GM10266 (cell line): ENCODE measurements at regions not wholly inside any gene's neighbourhood (a gene's known extent, or its start where the extent isn't known, plus 50 kb on each side); places are given as distances from the start of the nearest gene placed in this dataset.

Source experiments
- DNase-seq: peaks from one replicate; pipeline ENCODE4 v3.0.0; 2012; ENCODE audit errors: extremely low spot score
- TF ChIP-seq, protein P1 (sequence below): IDR thresholded peaks from 2 replicates; pipeline ENCODE4 v1.5.1; 2012; ENCODE audit warnings: mild to moderate bottlenecking, low read depth; ENCODE audit not compliant: control insufficient read depth, insufficient read depth; ENCODE audit errors: missing control alignments

- TF ChIP-seq, protein P1, sequence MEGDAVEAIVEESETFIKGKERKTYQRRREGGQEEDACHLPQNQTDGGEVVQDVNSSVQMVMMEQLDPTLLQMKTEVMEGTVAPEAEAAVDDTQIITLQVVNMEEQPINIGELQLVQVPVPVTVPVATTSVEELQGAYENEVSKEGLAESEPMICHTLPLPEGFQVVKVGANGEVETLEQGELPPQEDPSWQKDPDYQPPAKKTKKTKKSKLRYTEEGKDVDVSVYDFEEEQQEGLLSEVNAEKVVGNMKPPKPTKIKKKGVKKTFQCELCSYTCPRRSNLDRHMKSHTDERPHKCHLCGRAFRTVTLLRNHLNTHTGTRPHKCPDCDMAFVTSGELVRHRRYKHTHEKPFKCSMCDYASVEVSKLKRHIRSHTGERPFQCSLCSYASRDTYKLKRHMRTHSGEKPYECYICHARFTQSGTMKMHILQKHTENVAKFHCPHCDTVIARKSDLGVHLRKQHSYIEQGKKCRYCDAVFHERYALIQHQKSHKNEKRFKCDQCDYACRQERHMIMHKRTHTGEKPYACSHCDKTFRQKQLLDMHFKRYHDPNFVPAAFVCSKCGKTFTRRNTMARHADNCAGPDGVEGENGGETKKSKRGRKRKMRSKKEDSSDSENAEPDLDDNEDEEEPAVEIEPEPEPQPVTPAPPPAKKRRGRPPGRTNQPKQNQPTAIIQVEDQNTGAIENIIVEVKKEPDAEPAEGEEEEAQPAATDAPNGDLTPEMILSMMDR, result no peak
- DNase-seq, result no peak
Measured at GRCh38 chr4:4664234-4664633, 122.4 kb upstream of the STX18 start.

- TF ChIP-seq, protein P1, result no peak
- no peak for DNase-seq
Measured at GRCh38 chr4:4663028-4663427, 121.2 kb upstream of the STX18 start.

DNA sequence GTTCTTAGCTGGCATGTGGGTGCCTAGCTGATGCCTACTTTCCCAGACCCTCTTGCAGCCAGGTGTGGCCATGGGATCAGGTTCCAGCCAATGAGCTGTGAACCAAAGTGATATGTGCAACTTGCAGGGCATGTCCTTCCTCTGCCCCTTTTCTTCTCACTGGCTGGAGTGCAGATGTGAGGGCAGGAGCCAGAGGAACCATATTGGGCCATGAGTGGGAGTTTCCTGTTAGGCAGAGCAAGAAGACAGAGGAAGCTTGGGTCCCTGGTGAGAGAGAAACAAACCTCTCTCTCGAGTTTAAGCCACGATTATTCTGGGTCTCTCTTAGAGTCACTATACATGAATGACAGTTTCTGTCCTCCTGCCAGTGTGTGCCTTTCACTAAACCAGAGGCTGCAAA lies 120.4 kb upstream of the STX18 start:
- TF ChIP-seq, protein P1, result no peak
- no peak for DNase-seq

DNA sequence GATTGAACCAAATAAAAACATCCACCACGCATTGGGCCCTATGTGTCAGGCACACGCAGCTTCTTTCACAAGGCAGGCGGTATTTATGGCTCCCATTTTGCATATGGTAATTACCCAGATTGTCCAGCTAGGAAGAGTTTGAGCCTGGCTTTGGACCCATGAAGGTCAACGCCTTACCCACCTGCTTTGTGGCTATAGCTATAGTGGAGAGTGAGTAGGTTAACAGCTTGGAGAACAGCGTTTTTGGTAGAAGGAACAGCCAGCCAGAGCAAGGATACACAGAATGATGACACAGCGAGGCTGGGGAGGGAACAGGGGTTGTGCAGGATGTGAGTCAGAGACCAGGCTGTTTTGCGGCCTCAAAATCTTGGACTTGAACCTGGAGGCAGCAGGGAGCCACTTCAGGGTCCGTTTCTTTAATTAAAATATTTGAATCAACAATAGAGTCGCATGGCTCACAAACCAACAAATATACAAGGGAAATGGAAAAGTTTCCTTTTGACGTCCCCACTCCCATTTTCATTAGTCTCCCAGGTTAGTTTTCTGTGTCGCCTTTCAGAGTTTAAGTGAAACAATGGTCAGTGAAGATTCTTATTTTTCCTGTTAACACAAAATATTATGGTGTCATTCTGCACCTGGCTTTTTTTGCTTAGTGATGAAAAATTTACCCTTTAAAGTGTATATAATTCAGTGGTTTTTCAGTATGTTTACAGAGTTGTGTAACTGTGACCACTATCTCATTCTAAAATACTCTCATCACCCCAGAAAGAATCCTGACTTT lies 118.2 kb upstream of the STX18 start:
- DNase-seq, result no peak
- TF ChIP-seq, protein P1, result no peak

DNA sequence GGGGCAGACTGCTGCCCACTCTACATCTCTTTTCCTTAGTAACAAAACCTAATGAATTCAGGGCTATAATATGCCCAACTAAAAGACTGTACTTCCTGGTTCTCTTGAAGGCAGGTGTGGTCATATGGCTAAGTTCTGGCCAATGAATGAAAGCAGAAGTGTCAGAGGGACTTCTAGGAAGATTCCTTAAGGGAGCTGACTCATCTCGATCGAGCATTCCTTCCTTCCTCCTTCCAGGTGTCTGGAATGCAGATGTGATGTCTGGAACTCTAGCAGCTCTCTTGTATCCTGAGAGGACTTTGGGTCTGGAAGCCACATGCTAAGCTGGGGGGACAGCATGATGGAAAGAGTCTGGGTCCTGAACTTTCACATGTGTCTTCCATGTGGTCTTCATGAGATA lies 116.2 kb upstream of the STX18 start:
- no peak for DNase-seq
- TF ChIP-seq, protein P1, result no peak

GRCh38 chr4:4656977-4657376 lies 115.1 kb upstream of the STX18 start:
- TF ChIP-seq, protein P1, result no peak
- no peak for DNase-seq

- TF ChIP-seq, protein P1, result no peak
- DNase-seq, result no peak
Measured at GRCh38 chr4:4655901-4656300, 114.1 kb upstream of the STX18 start.
